ENCODE measurements at regions not wholly inside any gene's neighbourhood (a gene's known extent, or its start where the extent isn't known, plus 50 kb on each side); places are given as distances from the start of the nearest gene placed in this dataset.

GRCh38 chr3:43879166-43879565 lies 188.4 kb downstream of the ABHD5 start:
- Mint-ChIP-seq H3K27ac (no peak overlapping the region), H3K27me3 (ENCODE audit: low read depth, poor library complexity) (peaks cover 10% of the 10 kb centered on the region), H3K4me1 (peaks cover 31% of the 10 kb centered on the region), H3K4me3 (no peak overlapping the region), H3K36me3 (ENCODE audit: low read depth) (no peaks in the 10 kb centered on the region), H3K9me3 (no peaks in the 10 kb centered on the region)
- peak; percentile 38 for TF ChIP-seq CTCF (IDR thresholded peaks at IDR 0.05)
- peak; percentile 41 for DNase-seq

- Mint-ChIP-seq H3K27ac (no peak overlapping the region), H3K27me3 (ENCODE audit: low read depth, poor library complexity) (peaks cover 14% of the 10 kb centered on the region), H3K4me3 (no peak overlapping the region), H3K36me3 (ENCODE audit: low read depth) (no peaks in the 10 kb centered on the region), H3K4me1 (peaks cover 37% of the 10 kb centered on the region), H3K9me3 (no peaks in the 10 kb centered on the region)
- TF ChIP-seq CTCF (IDR thresholded peaks at IDR 0.05) = no peak
- DNase-seq = no peak
These were observed 192.4 kb downstream of the ABHD5 start for GRCh38 chr3:43882976-43883680.

GRCh38 chr3:43883729-43884396 lies 193.1 kb downstream of the ABHD5 start:
- Mint-ChIP-seq H3K9me3 (no peaks in the 10 kb centered on the region), H3K4me3 (no peak overlapping the region), H3K36me3 (ENCODE audit: low read depth) (no peaks in the 10 kb centered on the region), H3K27ac (no peak overlapping the region), H3K4me1 (peaks cover 30% of the 10 kb centered on the region), H3K27me3 (ENCODE audit: low read depth, poor library complexity) (peaks cover 18% of the 10 kb centered on the region)
- no peak for TF ChIP-seq CTCF (IDR thresholded peaks at IDR 0.05)
- no peak for DNase-seq

GRCh38 chr3:43884581-43884980 lies 193.8 kb downstream of the ABHD5 start:
- Mint-ChIP-seq H3K27me3 (ENCODE audit: low read depth, poor library complexity) (peaks cover 18% of the 10 kb centered on the region), H3K4me3 (no peak overlapping the region), H3K27ac (no peak overlapping the region), H3K9me3 (no peaks in the 10 kb centered on the region), H3K4me1 (peaks cover 23% of the 10 kb centered on the region), H3K36me3 (ENCODE audit: low read depth) (no peaks in the 10 kb centered on the region)
- no peak for TF ChIP-seq CTCF (IDR thresholded peaks at IDR 0.05)
- DNase-seq = no peak

- no peak overlapping the region for H3K4me3 Mint-ChIP-seq
- H3K36me3 Mint-ChIP-seq (ENCODE audit: low read depth) = no peaks in the 10 kb centered on the region
- no peaks in the 10 kb centered on the region for H3K9me3 Mint-ChIP-seq
- peaks cover 21% of the 10 kb centered on the region for H3K4me1 Mint-ChIP-seq
- peaks cover 14% of the 10 kb centered on the region for H3K27me3 Mint-ChIP-seq (ENCODE audit: low read depth, poor library complexity)
- peak overlapping the region; percentile 9 for H3K27ac Mint-ChIP-seq
- DNase-seq = no peak
- TF ChIP-seq CTCF (IDR thresholded peaks at IDR 0.05) = no peak
These were observed 195.3 kb downstream of the ABHD5 start for GRCh38 chr3:43885908-43886618.

Data from nephron progenitor cell (in vitro differentiated cells).